HG03060 (cell line): ENCODE measurements at regions not wholly inside any gene's neighbourhood (a gene's known extent, or its start where the extent isn't known, plus 50 kb on each side); places are given as distances from the start of the nearest gene placed in this dataset.

Experiments used
- ATAC-seq: cut with Tn5 transposase; IDR thresholded peaks from one replicate; pipeline ENCODE4 v1.9.1; 2021; ENCODE audit warnings: low read depth, moderate number of reproducible peaks; ENCODE audit not compliant: unreplicated experiment

DNA sequence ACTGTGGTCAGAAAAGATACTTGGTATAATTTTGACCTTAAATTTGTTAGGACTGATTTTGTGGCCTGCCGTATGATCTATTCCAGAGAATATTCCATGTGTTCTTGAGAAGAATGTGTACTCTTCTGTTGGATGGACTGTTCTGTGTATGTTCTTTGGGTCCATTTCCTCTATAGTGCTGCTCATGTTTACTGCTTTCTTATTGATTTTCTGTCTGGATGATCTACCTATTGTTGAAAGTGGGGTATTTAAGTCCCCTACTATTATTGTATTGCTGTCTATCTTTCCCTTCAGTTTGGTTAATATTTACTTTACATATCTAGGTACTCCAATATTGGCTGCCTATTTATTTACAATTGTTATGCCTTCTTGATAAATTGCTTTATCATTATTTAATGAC lies 298.4 kb downstream of the BCKDHB start:
- no peak for ATAC-seq

DNA sequence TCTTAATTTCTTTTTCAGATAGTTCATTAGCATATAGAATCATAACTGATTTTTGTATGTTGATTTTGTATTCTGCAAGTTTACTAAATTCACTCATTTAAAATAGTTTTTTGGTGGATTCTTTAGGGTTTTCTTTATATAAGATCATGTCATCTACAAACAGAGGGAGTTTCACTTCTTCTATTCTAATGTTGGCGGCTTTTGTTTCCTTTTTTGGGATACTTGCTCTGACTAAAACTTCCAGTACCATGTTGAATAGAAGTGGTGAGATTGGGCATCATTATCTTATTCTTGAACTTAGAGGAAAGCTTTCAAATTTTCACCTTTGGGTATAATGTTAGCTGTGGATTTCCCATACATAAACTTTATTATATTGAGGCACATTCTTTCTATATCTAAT lies 296.9 kb downstream of the BCKDHB start:
- ATAC-seq = no peak

DNA sequence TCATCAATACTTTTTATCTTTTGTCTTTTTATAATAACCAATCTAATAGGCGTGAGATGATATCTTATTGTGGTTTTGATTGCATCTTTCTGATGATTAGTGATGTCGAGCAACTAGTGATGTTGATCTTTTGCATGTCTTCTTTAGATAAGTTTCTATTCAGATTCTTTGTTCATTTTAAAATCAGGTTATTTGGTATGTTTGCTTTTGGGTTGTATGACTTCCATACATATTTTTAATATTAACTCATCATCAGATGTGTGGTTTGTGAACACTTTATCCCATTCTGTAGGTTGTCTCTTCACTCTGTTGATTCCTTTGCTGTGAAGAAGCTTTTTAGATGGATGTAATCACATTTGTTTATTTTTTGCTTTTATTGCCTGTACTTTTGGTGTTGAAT lies 295.8 kb downstream of the BCKDHB start:
- ATAC-seq = no peak
